ENCODE measurements at regions not wholly inside any gene's neighbourhood (a gene's known extent, or its start where the extent isn't known, plus 50 kb on each side); places are given as distances from the start of the nearest gene placed in this dataset.

GRCh38 chr21:15568516-15568915, 161.3 kb upstream of the USP25 start:
- Histone ChIP-seq H3K9me3 (no peaks in the 10 kb centered on the region), H3K36me3 (no peaks in the 10 kb centered on the region), H3K4me1 (no peaks in the 10 kb centered on the region), H3K4me3 (no peak overlapping the region), H3K27me3 (ENCODE audit: low read depth) (peaks cover 4% of the 10 kb centered on the region), H3K27ac (no peak overlapping the region)
- intact Hi-C loops (cut with DNase I) = no loop called here
- ATAC-seq (no peak), DNase-seq (no peak)
- no peak for TF ChIP-seq CTCF (IDR thresholded peaks at IDR 0.05)

- no peak for TF ChIP-seq CTCF (IDR thresholded peaks at IDR 0.05)
- Histone ChIP-seq H3K4me3 (no peak overlapping the region), H3K27me3 (ENCODE audit: low read depth) (no peaks in the 10 kb centered on the region), H3K4me1 (no peaks in the 10 kb centered on the region), H3K36me3 (no peaks in the 10 kb centered on the region), H3K27ac (no peak overlapping the region), H3K9me3 (no peaks in the 10 kb centered on the region)
- intact Hi-C loops (cut with DNase I) = no loop called here
- DNase-seq (no peak), ATAC-seq (no peak)
These were observed 142.9 kb upstream of the USP25 start for GRCh38 chr21:15586752-15587427.

- DNase-seq (no peak), ATAC-seq (peak; percentile 54 to 84)
- Histone ChIP-seq H3K27me3 (ENCODE audit: low read depth) (no peaks in the 10 kb centered on the region), H3K36me3 (no peaks in the 10 kb centered on the region), H3K27ac (no peak overlapping the region), H3K4me3 (no peak overlapping the region), H3K4me1 (no peaks in the 10 kb centered on the region), H3K9me3 (no peaks in the 10 kb centered on the region)
- TF ChIP-seq CTCF (IDR thresholded peaks at IDR 0.05) = peak; percentile 56
- intact Hi-C loops (cut with DNase I) = no loop called here
These were observed 137.4 kb upstream of the USP25 start for GRCh38 chr21:15592271-15592860.

- Histone ChIP-seq H3K27ac (no peak overlapping the region), H3K9me3 (no peaks in the 10 kb centered on the region), H3K4me3 (no peak overlapping the region), H3K27me3 (ENCODE audit: low read depth) (no peaks in the 10 kb centered on the region), H3K4me1 (no peaks in the 10 kb centered on the region), H3K36me3 (no peaks in the 10 kb centered on the region)
- TF ChIP-seq CTCF (IDR thresholded peaks at IDR 0.05) = no peak
- intact Hi-C loops (cut with DNase I) = no loop called here
- DNase-seq (no peak), ATAC-seq (no peak)
These were observed 136.8 kb upstream of the USP25 start for GRCh38 chr21:15592957-15593356.

GRCh38 chr21:15601390-15601789, 128.4 kb upstream of the USP25 start:
- H3K4me1 ChIP-seq = no peaks in the 10 kb centered on the region
- no peak for DNase-seq
- ATAC-seq = no peak
- intact Hi-C loops (cut with DNase I) = no loop called here
- no peak overlapping the region for H3K4me3 ChIP-seq
- H3K27ac ChIP-seq = no peak overlapping the region
- no peaks in the 10 kb centered on the region for H3K27me3 ChIP-seq (ENCODE audit: low read depth)
- TF ChIP-seq CTCF (IDR thresholded peaks at IDR 0.05) = no peak
- no peaks in the 10 kb centered on the region for H3K9me3 ChIP-seq
- no peaks in the 10 kb centered on the region for H3K36me3 ChIP-seq
